ENCODE measurements at regions not wholly inside any gene's neighbourhood (a gene's known extent, or its start where the extent isn't known, plus 50 kb on each side); places are given as distances from the start of the nearest gene placed in this dataset.

- TF ChIP-seq CTCF (IDR thresholded peaks at IDR 0.05), result no peak
- no peak for TF ChIP-seq POLR2A (IDR thresholded peaks at IDR 0.05)
Measured at GRCh38 chr16:85554889-85555718, 58.0 kb upstream of the GSE1 start.
